Astrocyte of the spinal cord (primary cell): ENCODE measurements at regions not wholly inside any gene's neighbourhood (a gene's known extent, or its start where the extent isn't known, plus 50 kb on each side); places are given as distances from the start of the nearest gene placed in this dataset.

Experiments
- DNase-seq: peaks from one replicate; pipeline ENCODE4 v3.0.0; 2011; ENCODE audit warnings: low read depth, low spot score
- H3K4me3 ChIP-seq: 2 replicates; pipeline ENCODE4 v1.5.1; 2011; ENCODE audit warnings: low read depth, mild to moderate bottlenecking, low read length, moderate library complexity
- CTCF ChIP-seq: IDR thresholded peaks from 2 replicates; pipeline ENCODE4 v1.5.1; 2012; ENCODE audit warnings: low read depth, mild to moderate bottlenecking, low read length, inconsistent platforms
- in situ Hi-C: cut with HindIII; loops from 2 replicates; pipeline ENCODE4 v1.10.0; 2017; ENCODE audit warnings: low sequenced_read_pairs

- in situ Hi-C loops: no loop called here
- no peak overlapping the region for H3K4me3 ChIP-seq
- no peak for TF ChIP-seq CTCF
- DNase-seq: no peak
Measured at GRCh38 chr4:141580523-141580922, 55.9 kb upstream of the IL15 start.
